ENCODE measurements at regions not wholly inside any gene's neighbourhood (a gene's known extent, or its start where the extent isn't known, plus 50 kb on each side); places are given as distances from the start of the nearest gene placed in this dataset.

DNA sequence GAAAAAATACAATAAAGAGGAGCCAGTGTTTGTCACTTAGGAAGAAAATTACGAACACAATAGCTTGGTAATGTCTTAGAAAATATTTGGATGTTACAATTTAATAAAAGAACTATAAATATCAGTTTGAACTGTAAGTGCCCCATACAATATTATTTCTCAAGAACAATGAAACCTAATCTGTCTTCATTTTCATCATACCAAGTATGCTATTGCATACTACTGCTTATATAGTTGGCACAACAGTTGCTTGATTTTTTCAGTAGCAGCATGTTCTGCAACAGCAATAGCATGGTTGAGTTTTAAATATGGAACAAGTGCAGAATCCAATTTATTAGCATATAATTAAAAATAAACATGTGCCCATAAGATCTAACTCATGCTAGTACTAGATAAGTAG lies 564.6 kb downstream of the C12orf50 start:
- Histone ChIP-seq H3K4ac (ENCODE audit: low read depth, low read length) (no peak overlapping the region), H3T11ph (ENCODE audit: low read length) (no peak overlapping the region), H3K4me2 (ENCODE audit: insufficient read depth, insufficient read length, low read length) (no peak overlapping the region), H3K23ac (ENCODE audit: insufficient read length, low read depth, low read length) (no peak overlapping the region), H3K27ac (ENCODE audit: insufficient read length, low read depth, low read length) (no peak overlapping the region), H3K23me2 (ENCODE audit: insufficient read length, low read depth, low read length, poor library complexity, severe bottlenecking) (no peaks in the 10 kb centered on the region), H2BK120ac (ENCODE audit: low read depth, low read length, poor library complexity, severe bottlenecking) (no peak overlapping the region), H4K91ac (ENCODE audit: insufficient read length, low read depth, low read length) (no peak overlapping the region), H3K18ac (ENCODE audit: insufficient read length, low read depth, low read length) (no peak overlapping the region), H3K9ac (ENCODE audit: extremely low read depth, insufficient read length, low read length) (no peak overlapping the region), H3K56ac (ENCODE audit: insufficient read length, low read depth, low read length) (no peak overlapping the region), H2BK20ac (ENCODE audit: low read depth, low read length, poor library complexity, severe bottlenecking) (no peak overlapping the region), H2BK15ac (ENCODE audit: low read depth, low read length) (no peak overlapping the region), H4K20me1 (ENCODE audit: control insufficient read depth, insufficient read depth, insufficient read length) (no peaks in the 10 kb centered on the region), H3K4me1 (ENCODE audit: insufficient read depth, low read length) (no peaks in the 10 kb centered on the region), H2BK5ac (ENCODE audit: insufficient read length, low read length) (no peak overlapping the region), H2AFZ (ENCODE audit: low read length) (no peak overlapping the region), H3K27me3 (ENCODE audit: insufficient read depth, low read length) (no peaks in the 10 kb centered on the region), H4K8ac (replicated peaks; ENCODE audit: insufficient read length, low read depth, low read length) (no peak overlapping the region), H3K79me2 (ENCODE audit: insufficient read depth, low read length) (no peaks in the 10 kb centered on the region), H3K9me3 (ENCODE audit: control insufficient read depth, low read depth, low read length) (no peaks in the 10 kb centered on the region), H2BK12ac (ENCODE audit: insufficient read length, low read depth, low read length) (no peak overlapping the region), H4K5ac (ENCODE audit: insufficient read length, low read depth, low read length) (no peak overlapping the region), H3K79me1 (ENCODE audit: insufficient read depth, low read depth, low read length, poor library complexity, severe bottlenecking) (no peaks in the 10 kb centered on the region), H3K14ac (ENCODE audit: insufficient read depth, low read length) (no peak overlapping the region), H2AK5ac (ENCODE audit: insufficient read length, low read length) (no peak overlapping the region)
- no peaks in the 10 kb centered on the region for H3K27me3 Mint-ChIP-seq (ENCODE audit: low read depth)
- no peak overlapping the region for H3K4me3 Mint-ChIP-seq
- H3K36me3 Mint-ChIP-seq (ENCODE audit: insufficient read depth in 1 of 3, low read depth in 3 of 3) = no peaks in the 10 kb centered on the region
- DNase-seq = no peak
- no peaks in the 10 kb centered on the region; a peak in 1 of 5 replicates for H3K9me3 Mint-ChIP-seq
- peaks cover 20 to 27% of the 10 kb centered on the region in 2 experiments for H3K4me1 Mint-ChIP-seq
- no peak overlapping the region for H3K27ac Mint-ChIP-seq
- no CpG with 5 or more reads among the region's 1 CpG for WGBS (ENCODE audit: extremely low coverage, insufficient read length, low lambda C conversion rate)
- TF ChIP-seq, protein P1, sequence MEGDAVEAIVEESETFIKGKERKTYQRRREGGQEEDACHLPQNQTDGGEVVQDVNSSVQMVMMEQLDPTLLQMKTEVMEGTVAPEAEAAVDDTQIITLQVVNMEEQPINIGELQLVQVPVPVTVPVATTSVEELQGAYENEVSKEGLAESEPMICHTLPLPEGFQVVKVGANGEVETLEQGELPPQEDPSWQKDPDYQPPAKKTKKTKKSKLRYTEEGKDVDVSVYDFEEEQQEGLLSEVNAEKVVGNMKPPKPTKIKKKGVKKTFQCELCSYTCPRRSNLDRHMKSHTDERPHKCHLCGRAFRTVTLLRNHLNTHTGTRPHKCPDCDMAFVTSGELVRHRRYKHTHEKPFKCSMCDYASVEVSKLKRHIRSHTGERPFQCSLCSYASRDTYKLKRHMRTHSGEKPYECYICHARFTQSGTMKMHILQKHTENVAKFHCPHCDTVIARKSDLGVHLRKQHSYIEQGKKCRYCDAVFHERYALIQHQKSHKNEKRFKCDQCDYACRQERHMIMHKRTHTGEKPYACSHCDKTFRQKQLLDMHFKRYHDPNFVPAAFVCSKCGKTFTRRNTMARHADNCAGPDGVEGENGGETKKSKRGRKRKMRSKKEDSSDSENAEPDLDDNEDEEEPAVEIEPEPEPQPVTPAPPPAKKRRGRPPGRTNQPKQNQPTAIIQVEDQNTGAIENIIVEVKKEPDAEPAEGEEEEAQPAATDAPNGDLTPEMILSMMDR (conservative IDR thresholded peaks at IDR 0.05) = no peak
